ENCODE measurements at regions not wholly inside any gene's neighbourhood (a gene's known extent, or its start where the extent isn't known, plus 50 kb on each side); places are given as distances from the start of the nearest gene placed in this dataset.

GRCh38 chr13:84933797-84934196 is 865.4 kb downstream of the SLITRK6 start:
- TF ChIP-seq, protein P1, sequence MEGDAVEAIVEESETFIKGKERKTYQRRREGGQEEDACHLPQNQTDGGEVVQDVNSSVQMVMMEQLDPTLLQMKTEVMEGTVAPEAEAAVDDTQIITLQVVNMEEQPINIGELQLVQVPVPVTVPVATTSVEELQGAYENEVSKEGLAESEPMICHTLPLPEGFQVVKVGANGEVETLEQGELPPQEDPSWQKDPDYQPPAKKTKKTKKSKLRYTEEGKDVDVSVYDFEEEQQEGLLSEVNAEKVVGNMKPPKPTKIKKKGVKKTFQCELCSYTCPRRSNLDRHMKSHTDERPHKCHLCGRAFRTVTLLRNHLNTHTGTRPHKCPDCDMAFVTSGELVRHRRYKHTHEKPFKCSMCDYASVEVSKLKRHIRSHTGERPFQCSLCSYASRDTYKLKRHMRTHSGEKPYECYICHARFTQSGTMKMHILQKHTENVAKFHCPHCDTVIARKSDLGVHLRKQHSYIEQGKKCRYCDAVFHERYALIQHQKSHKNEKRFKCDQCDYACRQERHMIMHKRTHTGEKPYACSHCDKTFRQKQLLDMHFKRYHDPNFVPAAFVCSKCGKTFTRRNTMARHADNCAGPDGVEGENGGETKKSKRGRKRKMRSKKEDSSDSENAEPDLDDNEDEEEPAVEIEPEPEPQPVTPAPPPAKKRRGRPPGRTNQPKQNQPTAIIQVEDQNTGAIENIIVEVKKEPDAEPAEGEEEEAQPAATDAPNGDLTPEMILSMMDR (conservative IDR thresholded peaks at IDR 0.05; ENCODE audit: low read depth, low read length) = no peak
- no peak for TF ChIP-seq EZH2 (IDR thresholded peaks at IDR 0.05; ENCODE audit: borderline replicate concordance, low read depth, low read length, poor library complexity, severe bottlenecking)
